Osteocyte (in vitro differentiated cells): ENCODE measurements at regions not wholly inside any gene's neighbourhood (a gene's known extent, or its start where the extent isn't known, plus 50 kb on each side); places are given as distances from the start of the nearest gene placed in this dataset.

Experiments used
- DNase-seq: peaks from one replicate; pipeline ENCODE4 v3.0.0; 2021; ENCODE audit warnings: mixed read lengths; ENCODE audit not compliant: unreplicated experiment; ENCODE audit errors: extremely low spot score
- H3K27ac Mint-ChIP-seq: one replicate; pipeline ENCODE4 v1.8.0; 2021; ENCODE audit warnings: mild to moderate bottlenecking, mixed read lengths; ENCODE audit not compliant: unreplicated experiment
- H3K27me3 Mint-ChIP-seq: one replicate; pipeline ENCODE4 v1.8.0; 2021; ENCODE audit warnings: mixed read lengths; ENCODE audit not compliant: unreplicated experiment
- H3K36me3 Mint-ChIP-seq: one replicate; pipeline ENCODE4 v1.8.0; 2021; ENCODE audit warnings: mixed read lengths; ENCODE audit not compliant: unreplicated experiment
- H3K4me1 Mint-ChIP-seq: one replicate; pipeline ENCODE4 v1.8.0; 2021; ENCODE audit warnings: mixed read lengths; ENCODE audit not compliant: unreplicated experiment
- H3K4me3 Mint-ChIP-seq: one replicate; pipeline ENCODE4 v1.8.0; 2021; ENCODE audit warnings: mild to moderate bottlenecking, moderate library complexity, mixed read lengths; ENCODE audit not compliant: unreplicated experiment
- H3K9me3 Mint-ChIP-seq: one replicate; pipeline ENCODE4 v1.8.0; 2021; ENCODE audit warnings: mixed read lengths; ENCODE audit not compliant: unreplicated experiment
- CTCF ChIP-seq: fragments of 200-600 bp; sonication (generic); IDR thresholded peaks from 2 replicates; pipeline ENCODE4 v1.5.0; 2021; ENCODE audit warnings: antibody characterized with exemption, mild to moderate bottlenecking, moderate library complexity

GRCh38 chr15:26148156-26148860 lies 285.2 kb upstream of the ATP10A start:
- Mint-ChIP-seq H3K4me3 (no peak overlapping the region), H3K9me3 (no peaks in the 10 kb centered on the region), H3K4me1 (no peaks in the 10 kb centered on the region), H3K27me3 (peaks cover 10% of the 10 kb centered on the region), H3K36me3 (no peaks in the 10 kb centered on the region), H3K27ac (no peak overlapping the region)
- TF ChIP-seq CTCF, result no peak
- DNase-seq, result no peak

GRCh38 chr15:26146202-26146601 lies 283.1 kb upstream of the ATP10A start:
- no peak for TF ChIP-seq CTCF
- H3K27me3 Mint-ChIP-seq, result peaks cover 11% of the 10 kb centered on the region
- H3K4me3 Mint-ChIP-seq, result no peak overlapping the region
- no peaks in the 10 kb centered on the region for H3K4me1 Mint-ChIP-seq
- no peaks in the 10 kb centered on the region for H3K9me3 Mint-ChIP-seq
- H3K36me3 Mint-ChIP-seq, result no peaks in the 10 kb centered on the region
- H3K27ac Mint-ChIP-seq, result no peak overlapping the region
- no peak for DNase-seq

- Mint-ChIP-seq H3K27me3 (peaks cover 11% of the 10 kb centered on the region), H3K4me1 (no peaks in the 10 kb centered on the region), H3K4me3 (no peak overlapping the region), H3K9me3 (no peaks in the 10 kb centered on the region), H3K27ac (no peak overlapping the region), H3K36me3 (no peaks in the 10 kb centered on the region)
- DNase-seq, result no peak
- no peak for TF ChIP-seq CTCF
Measured at GRCh38 chr15:26145796-26146195, 282.7 kb upstream of the ATP10A start.

- no peaks in the 10 kb centered on the region for H3K4me1 Mint-ChIP-seq
- H3K27me3 Mint-ChIP-seq, result peaks cover 13% of the 10 kb centered on the region
- H3K27ac Mint-ChIP-seq, result no peak overlapping the region
- H3K9me3 Mint-ChIP-seq, result no peaks in the 10 kb centered on the region
- no peaks in the 10 kb centered on the region for H3K36me3 Mint-ChIP-seq
- DNase-seq, result no peak
- no peak for TF ChIP-seq CTCF
- no peak overlapping the region for H3K4me3 Mint-ChIP-seq
Measured at GRCh38 chr15:26144836-26145235, 281.7 kb upstream of the ATP10A start.

- DNase-seq, result no peak
- no peaks in the 10 kb centered on the region for H3K36me3 Mint-ChIP-seq
- no peak overlapping the region for H3K4me3 Mint-ChIP-seq
- no peaks in the 10 kb centered on the region for H3K4me1 Mint-ChIP-seq
- H3K27ac Mint-ChIP-seq, result no peak overlapping the region
- no peaks in the 10 kb centered on the region for H3K9me3 Mint-ChIP-seq
- no peak for TF ChIP-seq CTCF
- H3K27me3 Mint-ChIP-seq, result peaks cover 13% of the 10 kb centered on the region
Measured at GRCh38 chr15:26143221-26143620, 280.1 kb upstream of the ATP10A start.
